ENCODE measurements at regions not wholly inside any gene's neighbourhood (a gene's known extent, or its start where the extent isn't known, plus 50 kb on each side); places are given as distances from the start of the nearest gene placed in this dataset.

DNA sequence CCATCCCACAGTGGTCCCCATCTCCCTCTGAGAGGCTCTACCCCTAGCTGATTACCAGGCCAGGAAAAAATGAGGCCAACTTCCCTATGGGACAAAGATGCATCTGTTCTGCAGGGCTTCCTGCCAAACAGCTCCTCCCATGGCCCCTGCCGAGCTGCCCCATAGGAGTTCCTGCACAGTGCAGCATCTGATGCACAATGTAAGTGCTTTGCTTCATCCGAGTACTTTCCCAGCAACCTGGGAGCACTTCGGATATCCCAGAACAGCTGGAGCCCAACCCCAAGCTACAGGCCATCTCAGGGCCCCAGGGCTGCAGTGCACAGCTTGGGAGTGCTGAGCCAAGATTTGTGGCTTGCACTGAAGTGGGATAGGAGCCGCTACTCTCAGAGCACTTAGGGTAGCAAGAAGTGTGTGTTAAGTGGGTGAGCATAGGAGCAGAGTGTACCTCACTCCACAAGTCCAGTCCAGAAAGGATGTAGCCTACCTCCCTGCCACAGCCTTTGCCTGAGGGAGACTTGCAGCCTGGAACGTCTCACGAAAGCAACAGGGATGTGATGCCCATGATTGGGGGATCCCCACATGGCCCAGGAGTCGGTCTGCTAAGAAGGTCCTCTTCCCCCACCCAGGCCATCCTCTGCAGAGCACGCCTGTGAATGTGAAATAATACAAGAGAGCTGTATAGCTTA, 209.6 kb upstream of the VWC2 start:
- no peaks in the 10 kb centered on the region for H3K36me3 ChIP-seq
- H3K27ac ChIP-seq = no peak overlapping the region
- TF ChIP-seq POLR2A (IDR thresholded peaks at IDR 0.05) = no peak
- TF ChIP-seq, protein P1, sequence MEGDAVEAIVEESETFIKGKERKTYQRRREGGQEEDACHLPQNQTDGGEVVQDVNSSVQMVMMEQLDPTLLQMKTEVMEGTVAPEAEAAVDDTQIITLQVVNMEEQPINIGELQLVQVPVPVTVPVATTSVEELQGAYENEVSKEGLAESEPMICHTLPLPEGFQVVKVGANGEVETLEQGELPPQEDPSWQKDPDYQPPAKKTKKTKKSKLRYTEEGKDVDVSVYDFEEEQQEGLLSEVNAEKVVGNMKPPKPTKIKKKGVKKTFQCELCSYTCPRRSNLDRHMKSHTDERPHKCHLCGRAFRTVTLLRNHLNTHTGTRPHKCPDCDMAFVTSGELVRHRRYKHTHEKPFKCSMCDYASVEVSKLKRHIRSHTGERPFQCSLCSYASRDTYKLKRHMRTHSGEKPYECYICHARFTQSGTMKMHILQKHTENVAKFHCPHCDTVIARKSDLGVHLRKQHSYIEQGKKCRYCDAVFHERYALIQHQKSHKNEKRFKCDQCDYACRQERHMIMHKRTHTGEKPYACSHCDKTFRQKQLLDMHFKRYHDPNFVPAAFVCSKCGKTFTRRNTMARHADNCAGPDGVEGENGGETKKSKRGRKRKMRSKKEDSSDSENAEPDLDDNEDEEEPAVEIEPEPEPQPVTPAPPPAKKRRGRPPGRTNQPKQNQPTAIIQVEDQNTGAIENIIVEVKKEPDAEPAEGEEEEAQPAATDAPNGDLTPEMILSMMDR (IDR thresholded peaks at IDR 0.05) = no peak
- peaks cover 0 to 4% (median 0%) of the 10 kb centered on the region in 4 donors for H3K9me3 ChIP-seq
- DNase-seq = no peak
- no peaks in the 10 kb centered on the region for H3K4me1 ChIP-seq
- H3K4me3 ChIP-seq = no peak overlapping the region
- no peaks in the 10 kb centered on the region for H3K27me3 ChIP-seq

DNA sequence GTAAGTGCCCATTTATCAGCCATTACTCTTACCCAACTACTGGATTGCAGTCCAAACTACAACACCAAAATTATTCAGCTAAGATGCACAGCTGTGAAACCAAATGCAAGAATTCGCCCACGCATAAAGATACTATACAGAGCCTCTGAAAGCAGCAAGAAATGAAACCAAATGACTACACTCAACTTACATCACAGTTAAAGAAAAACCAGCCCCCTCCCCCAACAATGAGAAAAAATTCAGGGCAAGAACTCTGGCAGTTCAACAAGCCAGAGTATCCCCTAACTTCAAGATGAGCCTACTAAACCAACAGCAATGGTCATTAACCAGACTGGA, 209.1 kb upstream of the VWC2 start:
- TF ChIP-seq POLR2A (IDR thresholded peaks at IDR 0.05) = no peak
- TF ChIP-seq, protein P1 (IDR thresholded peaks at IDR 0.05) = no peak
- Histone ChIP-seq H3K4me1 (no peaks in the 10 kb centered on the region), H3K4me3 (no peak overlapping the region), H3K9me3 (peaks cover 0 to 4% (median 0%) of the 10 kb centered on the region in 4 donors), H3K27me3 (no peaks in the 10 kb centered on the region), H3K27ac (no peak overlapping the region), H3K36me3 (no peaks in the 10 kb centered on the region)
- DNase-seq = no peak

DNA sequence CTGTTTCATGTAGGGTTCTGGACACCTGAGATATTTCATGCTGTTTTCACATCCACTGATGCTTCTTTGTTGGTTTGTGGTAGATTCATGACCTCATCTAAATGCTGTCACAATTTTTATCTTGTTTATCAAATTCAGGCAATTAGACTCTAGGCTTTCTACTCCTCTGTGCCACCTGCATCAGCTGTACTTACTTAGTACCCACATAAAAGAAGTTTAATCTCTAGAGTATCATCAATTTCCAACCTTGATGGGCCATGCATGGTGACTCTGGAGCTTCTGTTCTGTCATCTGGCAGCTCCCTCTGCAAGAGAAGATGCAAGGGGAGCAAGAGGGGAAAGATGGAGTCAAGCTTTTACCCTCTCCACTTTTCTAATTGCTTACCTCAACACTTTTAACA, 195.9 kb upstream of the VWC2 start:
- DNase-seq = no peak
- no peaks in the 10 kb centered on the region for H3K9me3 ChIP-seq
- TF ChIP-seq, protein P1 (IDR thresholded peaks at IDR 0.05) = no peak
- TF ChIP-seq POLR2A (IDR thresholded peaks at IDR 0.05) = no peak
- H3K4me1 ChIP-seq = no peaks in the 10 kb centered on the region
- H3K27me3 ChIP-seq = no peaks in the 10 kb centered on the region
- no peak overlapping the region for H3K4me3 ChIP-seq
- no peak overlapping the region for H3K27ac ChIP-seq
- H3K36me3 ChIP-seq = no peaks in the 10 kb centered on the region

DNA sequence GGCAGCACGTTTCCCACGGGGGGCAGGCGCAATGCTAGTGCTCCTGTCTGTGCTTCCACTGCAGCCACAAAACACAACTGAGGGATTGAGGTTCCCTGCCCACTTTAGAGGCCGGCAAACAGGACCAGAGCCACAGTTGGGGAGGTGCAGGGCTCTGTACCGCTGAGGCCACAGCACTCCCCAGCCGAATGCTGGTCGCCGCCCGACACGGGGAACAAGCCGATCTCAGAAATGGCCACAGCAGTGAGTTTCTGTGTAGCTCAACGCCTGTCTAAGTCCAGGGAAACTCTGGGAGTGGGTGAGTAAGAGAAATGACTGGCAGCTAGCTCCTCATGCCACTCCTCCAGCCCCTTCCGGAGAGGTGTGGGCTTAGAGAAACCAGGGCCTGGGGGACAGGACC, 194.0 kb upstream of the VWC2 start:
- DNase-seq = no peak
- Histone ChIP-seq H3K27me3 (no peaks in the 10 kb centered on the region), H3K9me3 (no peaks in the 10 kb centered on the region), H3K4me3 (no peak overlapping the region), H3K36me3 (no peaks in the 10 kb centered on the region), H3K27ac (no peak overlapping the region), H3K4me1 (no peaks in the 10 kb centered on the region)
- no peak for TF ChIP-seq POLR2A (IDR thresholded peaks at IDR 0.05)

DNA sequence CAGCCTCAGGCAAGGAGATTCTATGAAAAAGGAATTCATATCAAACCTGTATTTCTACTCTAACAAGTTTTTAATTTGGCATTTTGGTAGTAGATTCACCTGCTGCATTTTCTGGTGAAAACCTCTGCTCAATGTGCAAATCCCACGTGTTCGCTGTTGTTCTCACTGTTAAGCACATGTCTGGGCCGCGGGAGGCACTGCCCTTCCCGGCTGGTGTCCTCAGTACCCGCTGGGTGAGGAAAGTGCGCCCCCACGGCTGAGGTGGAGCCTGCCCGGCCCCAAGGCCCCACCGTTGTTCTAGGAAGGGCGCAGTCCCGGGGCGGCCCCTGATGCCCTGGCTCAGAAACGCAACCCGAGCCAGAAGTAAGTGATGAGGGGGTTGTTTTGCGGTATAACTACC, 193.4 kb upstream of the VWC2 start:
- H3K36me3 ChIP-seq = no peaks in the 10 kb centered on the region
- H3K4me3 ChIP-seq = no peak overlapping the region
- H3K9me3 ChIP-seq = no peaks in the 10 kb centered on the region
- no peak for TF ChIP-seq POLR2A (IDR thresholded peaks at IDR 0.05)
- TF ChIP-seq, protein P1 (IDR thresholded peaks at IDR 0.05) = no peak
- no peaks in the 10 kb centered on the region for H3K4me1 ChIP-seq
- H3K27ac ChIP-seq = no peak overlapping the region
- H3K27me3 ChIP-seq = no peaks in the 10 kb centered on the region
- DNase-seq = no peak

DNA sequence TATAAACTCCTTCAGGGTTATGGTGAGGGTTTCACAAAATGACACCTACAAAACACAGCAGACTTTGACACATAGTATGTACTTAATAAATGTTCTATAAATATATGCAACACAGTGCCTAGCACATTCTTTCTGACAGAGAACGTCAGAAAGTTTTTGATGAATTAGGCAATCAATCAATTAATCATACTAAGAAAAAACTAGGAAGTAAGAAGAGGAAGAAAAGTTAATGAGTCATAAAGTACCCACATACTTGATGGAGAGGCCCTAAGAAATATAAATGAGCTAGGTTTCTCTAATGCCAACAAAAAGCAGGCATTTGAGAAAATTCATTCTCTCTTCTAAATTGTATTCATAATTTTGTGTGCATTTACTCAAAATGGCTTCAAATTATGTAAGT, 192.7 kb upstream of the VWC2 start:
- Histone ChIP-seq H3K27ac (no peak overlapping the region), H3K36me3 (no peaks in the 10 kb centered on the region), H3K4me1 (no peaks in the 10 kb centered on the region), H3K27me3 (no peaks in the 10 kb centered on the region), H3K4me3 (no peak overlapping the region), H3K9me3 (no peaks in the 10 kb centered on the region)
- DNase-seq = no peak
- TF ChIP-seq POLR2A (IDR thresholded peaks at IDR 0.05) = no peak
- TF ChIP-seq, protein P1 (IDR thresholded peaks at IDR 0.05) = no peak
